GM19463 (cell line): ENCODE measurements at regions not wholly inside any gene's neighbourhood (a gene's known extent, or its start where the extent isn't known, plus 50 kb on each side); places are given as distances from the start of the nearest gene placed in this dataset.

Experiments
- ATAC-seq: cut with Tn5 transposase; IDR thresholded peaks from one replicate; pipeline ENCODE4 v1.9.1; 2021; ENCODE audit warnings: mild to moderate bottlenecking, moderate library complexity; ENCODE audit not compliant: unreplicated experiment

GRCh38 chr10:130638991-130639390 is 502.8 kb downstream of the GLRX3 start:
- no peak for ATAC-seq

DNA sequence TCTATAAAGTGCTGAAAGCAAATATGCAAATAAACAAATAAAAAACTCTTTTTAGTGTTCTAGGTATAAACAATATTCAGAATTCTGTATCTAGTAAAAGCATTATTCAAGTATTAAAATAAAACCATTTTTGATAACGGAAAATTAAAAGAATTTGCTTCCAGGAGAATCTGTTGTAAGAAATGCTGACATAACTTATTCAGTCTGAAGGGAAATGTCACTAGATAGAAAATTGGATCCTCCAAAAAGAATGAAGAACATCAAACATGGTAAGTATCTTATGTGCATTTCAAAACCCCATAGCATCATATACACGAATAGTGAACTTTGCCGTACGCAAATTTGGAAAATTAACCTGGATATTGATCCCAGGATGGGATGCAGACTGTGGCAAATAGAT is 506.7 kb downstream of the GLRX3 start:
- ATAC-seq: no peak

GRCh38 chr10:130647341-130647740 is 511.1 kb downstream of the GLRX3 start:
- ATAC-seq: no peak

- no peak for ATAC-seq
Measured at GRCh38 chr10:130648807-130649206, 512.6 kb downstream of the GLRX3 start.

DNA sequence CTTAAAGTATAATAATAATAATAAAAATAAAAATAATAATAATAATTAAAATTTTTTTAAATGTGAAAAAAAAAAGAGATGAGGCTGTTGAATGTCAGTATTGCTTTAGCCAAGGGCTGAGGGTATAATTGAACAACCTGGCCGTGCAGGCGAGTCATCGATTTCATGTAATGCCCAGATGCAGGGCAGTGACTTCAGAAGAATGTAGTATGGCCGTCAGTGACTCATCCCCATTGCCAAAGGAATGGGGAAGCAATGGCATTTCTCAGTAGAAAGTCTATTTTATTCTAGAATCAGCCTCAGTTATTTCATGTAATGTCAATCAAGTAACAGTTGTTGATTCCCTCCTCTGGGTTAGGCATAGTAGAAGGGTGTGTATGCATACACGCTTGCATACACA is 516.4 kb downstream of the GLRX3 start:
- no peak for ATAC-seq

GRCh38 chr10:130652964-130653578 is 516.9 kb downstream of the GLRX3 start:
- no peak for ATAC-seq

DNA sequence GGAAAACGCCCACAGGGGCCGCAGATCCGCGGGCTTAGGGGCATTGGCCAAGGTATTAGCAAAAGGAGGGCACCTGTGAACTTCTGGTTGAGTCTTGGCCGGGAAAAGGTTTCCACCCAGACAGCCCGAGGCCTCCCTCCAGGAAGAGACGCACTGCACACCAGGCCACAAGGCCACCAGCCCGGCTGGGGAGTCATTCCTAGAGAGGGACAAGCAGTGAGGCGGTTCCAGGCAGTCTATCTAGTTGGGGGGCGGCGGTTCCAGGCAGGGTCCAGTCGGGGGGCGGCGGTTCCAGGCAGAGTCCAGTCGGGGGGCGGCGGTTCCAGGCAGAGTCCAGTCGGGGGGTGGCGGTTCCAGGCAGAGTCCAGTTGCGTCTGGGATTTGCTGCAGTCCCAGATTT is 518.5 kb downstream of the GLRX3 start:
- ATAC-seq: no peak

GRCh38 chr10:130655313-130656186 is 519.4 kb downstream of the GLRX3 start:
- ATAC-seq: no peak

GRCh38 chr10:130656187-130656575 is 520.0 kb downstream of the GLRX3 start:
- ATAC-seq: no peak

GRCh38 chr10:130656582-130657133 is 520.5 kb downstream of the GLRX3 start:
- ATAC-seq: no peak

GRCh38 chr10:130658687-130659290 is 522.6 kb downstream of the GLRX3 start:
- no peak for ATAC-seq

DNA sequence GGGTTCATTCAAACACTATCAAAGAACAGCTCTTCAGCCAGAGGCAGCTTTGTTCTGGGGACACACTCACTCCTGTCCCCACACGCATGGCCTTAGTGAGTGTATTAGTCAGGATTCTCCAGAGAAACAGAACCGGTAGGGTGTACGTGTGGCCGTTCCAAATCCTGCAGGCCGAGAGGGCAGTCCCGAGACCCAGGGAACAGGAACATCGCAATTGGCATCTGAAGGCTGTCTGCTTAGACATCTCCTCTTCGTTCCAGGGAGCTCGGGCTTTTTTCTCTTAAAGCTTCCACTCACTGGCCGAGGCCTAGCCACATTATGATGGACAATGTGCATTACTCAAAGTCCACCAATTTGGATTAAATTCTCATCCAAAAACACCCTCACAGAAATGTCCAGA is 523.3 kb downstream of the GLRX3 start:
- ATAC-seq: no peak

GRCh38 chr10:130660266-130660665 is 524.1 kb downstream of the GLRX3 start:
- no peak for ATAC-seq

DNA sequence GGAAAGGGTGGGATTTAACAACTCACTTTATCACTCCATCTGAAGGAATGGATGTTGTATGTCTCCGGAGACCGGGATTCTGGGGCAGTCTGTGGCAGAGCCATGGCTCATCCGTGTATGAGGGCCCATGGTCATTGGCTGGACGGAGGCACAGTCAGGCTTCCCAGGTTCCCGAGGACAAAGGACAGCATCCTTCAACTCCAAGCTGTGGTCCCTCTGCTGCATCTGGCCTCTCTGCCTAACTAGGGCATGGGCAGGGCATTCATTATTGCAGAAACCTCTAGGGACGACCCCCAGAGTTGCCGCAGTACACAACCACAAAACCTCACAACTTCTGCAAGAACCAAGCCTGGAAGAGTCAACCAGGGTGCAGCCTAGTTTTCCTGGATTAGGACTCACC is 525.2 kb downstream of the GLRX3 start:
- no peak for ATAC-seq

- ATAC-seq: no peak
Measured at GRCh38 chr10:130662775-130663174, 526.6 kb downstream of the GLRX3 start.

DNA sequence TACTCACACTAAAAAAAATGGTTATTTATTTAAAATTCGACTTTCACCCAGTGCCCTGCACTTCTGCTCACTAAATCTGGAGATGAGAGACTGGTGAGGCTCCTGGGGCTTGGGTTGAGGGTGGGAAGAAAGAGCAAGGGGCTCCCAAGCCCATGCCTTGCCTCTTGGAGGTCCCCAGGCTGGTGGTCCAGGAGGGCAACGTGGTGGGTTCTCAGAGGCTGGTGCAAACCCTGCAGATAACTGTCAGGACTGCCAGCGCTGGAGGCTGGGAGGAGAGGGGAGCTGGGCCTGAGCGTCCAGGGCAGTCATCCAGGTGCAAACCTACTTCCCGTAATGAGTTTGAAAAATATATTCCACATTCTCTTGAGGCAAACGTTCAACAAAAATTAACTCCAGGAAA is 528.3 kb downstream of the GLRX3 start:
- no peak for ATAC-seq

DNA sequence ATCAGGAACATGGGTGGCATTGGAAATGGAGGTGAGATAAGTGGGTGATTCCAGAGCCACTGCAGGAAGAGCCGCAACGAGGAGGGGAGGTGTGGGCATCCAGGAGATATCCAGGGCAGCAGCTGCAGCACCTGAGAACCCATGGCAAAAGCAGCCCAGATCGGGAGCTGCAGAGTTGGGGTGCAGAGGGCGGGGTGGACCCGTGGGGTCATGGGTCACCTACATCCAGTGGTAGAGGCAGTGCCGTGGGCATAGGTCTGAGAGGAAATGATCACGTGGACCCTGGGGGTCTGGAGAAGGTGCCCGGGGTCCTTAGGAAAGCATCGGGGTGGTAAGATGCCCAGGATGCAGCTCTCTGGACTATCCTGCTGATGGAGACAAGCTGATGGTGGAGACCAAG is 530.0 kb downstream of the GLRX3 start:
- ATAC-seq: no peak

- no peak for ATAC-seq
Measured at GRCh38 chr10:130686689-130687300, 550.6 kb downstream of the GLRX3 start.

DNA sequence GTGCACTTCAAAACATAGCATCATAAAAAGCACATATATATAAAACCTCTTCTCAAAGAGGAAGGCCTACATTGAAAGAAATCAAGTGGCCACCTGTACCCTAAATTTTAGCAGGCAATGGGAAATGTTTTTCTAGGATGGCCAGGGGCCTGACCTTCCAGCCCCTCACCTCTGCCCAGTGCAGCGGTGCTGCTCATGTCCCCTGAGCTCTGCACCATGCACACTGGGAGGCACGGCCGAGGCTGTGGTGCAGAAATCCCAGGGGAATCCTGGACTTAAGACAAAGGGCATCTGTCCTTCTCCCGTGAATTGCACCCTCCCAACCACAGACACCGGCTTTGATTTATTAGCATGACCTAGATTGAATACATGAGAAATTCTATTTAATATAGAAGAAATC is 551.4 kb downstream of the GLRX3 start:
- ATAC-seq: no peak

DNA sequence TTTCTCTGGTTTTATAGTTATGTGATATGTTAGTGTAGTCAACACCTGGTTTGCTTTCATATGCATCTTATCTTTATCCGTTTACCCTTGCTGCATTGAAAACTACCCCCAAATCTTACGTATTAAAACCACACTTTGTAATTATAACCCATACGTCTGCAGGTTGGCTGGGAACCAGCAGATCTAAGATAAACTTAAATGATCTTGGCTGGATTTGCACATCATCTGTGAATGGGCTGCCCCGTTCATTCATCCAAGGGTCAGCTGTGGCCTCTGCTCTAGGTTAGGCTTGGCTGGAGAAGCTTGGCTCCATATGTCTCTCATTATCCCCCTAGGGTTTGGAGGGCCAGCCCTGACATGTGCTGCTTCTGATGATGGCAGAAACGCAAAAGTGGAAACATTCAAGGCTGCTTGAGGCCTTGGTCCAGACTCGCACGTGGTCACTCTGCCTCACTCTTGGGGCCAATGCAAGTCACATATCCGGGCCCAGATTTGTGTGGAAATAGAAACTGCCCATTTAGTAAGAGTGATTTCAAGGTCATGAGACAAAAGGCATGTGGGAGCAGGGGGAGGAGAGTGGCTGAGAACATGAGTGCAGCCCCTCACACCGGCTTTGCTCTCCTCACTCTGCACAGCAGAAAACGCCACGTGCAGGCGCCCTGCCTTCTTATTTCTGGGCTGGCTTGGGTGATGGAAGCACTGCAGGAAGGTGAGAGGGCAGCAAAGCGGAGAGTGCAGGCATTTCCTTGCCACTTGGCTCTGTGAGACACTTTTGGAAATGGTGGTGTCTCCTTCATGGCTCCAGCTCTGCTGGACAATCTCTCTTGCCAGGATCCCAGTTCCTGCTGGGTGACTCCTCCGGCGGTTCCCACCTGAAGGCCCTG is 553.8 kb downstream of the GLRX3 start:
- no peak for ATAC-seq
